DMS79 (cell line): ENCODE measurements at regions not wholly inside any gene's neighbourhood (a gene's known extent, or its start where the extent isn't known, plus 50 kb on each side); places are given as distances from the start of the nearest gene placed in this dataset.

Experiments used
- DNase-seq: peaks from one replicate; lab custom pipeline; 2025; lab: John Stamatoyannopoulos, UW

- no peak for DNase-seq
These were observed 215.8 kb upstream of the CDYL start for GRCh38 chr6:4560221-4561077.

GRCh38 chr6:4559281-4559875 is 216.8 kb upstream of the CDYL start:
- DNase-seq, result no peak

- DNase-seq, result no peak
These were observed 221.6 kb upstream of the CDYL start for GRCh38 chr6:4554645-4555044.

DNA sequence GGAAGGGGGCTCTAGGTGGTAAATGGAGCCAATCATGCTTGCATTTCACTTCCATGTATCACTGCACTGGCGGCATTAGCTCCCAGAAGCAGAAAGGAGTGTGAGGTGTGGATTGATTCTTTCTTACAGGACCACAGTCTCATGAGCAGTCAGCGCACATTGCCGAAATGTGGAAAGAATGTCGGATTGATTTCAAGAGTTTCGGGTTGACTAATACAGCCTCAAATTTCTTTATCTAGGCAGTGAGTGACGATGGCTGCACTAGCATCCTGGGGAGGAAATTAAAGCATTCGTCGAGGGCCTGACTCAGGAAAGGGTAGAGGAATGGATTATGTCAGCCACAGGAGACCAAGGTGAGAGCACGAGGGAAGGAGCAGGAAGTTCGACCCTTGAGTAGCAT is 222.8 kb upstream of the CDYL start:
- DNase-seq, result no peak

- no peak for DNase-seq
These were observed 226.0 kb upstream of the CDYL start for GRCh38 chr6:4550227-4550597.

DNA sequence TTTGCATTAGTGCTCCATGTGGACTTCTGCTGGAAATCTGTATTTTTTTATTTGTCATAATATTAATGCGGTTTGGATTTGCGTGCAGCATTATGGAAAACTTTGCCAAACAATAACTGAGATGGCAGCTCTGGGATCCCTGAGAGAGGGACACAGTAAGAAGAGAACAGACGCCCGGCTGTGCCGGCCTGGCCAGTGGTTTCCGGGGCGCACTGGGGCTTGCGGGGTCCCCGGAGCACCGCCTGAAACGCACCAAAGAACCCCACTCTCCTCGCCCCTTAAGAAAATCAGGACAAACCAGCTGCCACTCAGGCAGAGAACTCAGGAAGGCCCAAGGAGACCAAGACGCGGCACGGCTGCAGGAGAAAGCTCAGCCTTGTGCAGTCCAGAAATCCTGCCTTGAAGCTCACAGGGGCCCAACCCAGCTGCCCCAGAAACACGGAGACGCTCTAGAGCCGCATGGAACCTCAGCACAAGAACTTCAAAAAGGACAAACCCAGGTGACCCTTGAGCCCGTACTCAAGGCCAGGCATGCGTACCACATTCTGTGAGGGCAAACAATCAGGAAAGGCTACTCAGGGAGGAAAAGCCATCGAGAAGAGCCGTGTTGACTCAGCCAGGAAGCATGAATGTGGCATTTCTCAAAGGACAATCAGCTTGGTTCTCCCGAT is 226.5 kb upstream of the CDYL start:
- DNase-seq, result no peak

GRCh38 chr6:4545893-4546292 is 230.3 kb upstream of the CDYL start:
- no peak for DNase-seq

- DNase-seq, result no peak
These were observed 232.6 kb upstream of the CDYL start for GRCh38 chr6:4543596-4543995.

DNA sequence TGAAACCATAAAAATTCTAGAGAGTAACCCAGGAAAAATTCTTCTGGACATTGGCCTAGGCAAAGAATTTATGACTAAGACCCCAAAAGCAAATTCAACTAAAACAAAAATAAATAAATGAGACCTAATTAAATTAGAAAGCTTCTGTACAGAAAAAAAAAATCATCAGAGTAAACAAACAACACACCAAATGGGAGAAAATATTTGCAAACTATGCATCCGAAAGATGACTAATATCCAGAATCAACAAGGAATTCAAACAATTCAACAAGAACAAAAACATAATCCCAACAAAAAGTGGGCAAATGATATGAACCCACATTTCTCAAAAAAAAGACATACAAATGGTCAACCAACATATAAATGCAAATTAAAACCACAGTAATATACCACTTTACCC is 242.6 kb upstream of the CDYL start:
- DNase-seq, result no peak

- DNase-seq, result no peak
These were observed 244.8 kb upstream of the CDYL start for GRCh38 chr6:4531406-4531805.

DNA sequence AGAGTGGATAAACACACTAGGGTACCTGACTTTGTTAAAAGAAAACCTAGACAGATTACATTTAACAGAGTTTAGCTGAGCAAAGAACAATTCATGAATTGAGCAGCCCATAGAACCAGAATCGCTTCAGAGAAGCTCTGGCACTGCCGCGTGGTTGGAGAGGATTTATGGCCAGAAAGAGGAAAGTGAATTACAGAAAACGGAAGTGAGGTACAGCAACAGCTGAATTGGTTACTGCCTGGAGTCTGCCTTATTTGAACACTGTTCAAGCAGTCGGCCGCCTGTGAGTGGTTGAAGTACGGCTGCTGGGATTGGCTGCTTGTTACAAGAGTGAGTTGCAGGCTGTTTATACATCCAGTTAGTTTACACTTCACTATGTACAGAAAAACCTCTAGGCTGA is 253.8 kb upstream of the CDYL start:
- DNase-seq, result no peak

DNA sequence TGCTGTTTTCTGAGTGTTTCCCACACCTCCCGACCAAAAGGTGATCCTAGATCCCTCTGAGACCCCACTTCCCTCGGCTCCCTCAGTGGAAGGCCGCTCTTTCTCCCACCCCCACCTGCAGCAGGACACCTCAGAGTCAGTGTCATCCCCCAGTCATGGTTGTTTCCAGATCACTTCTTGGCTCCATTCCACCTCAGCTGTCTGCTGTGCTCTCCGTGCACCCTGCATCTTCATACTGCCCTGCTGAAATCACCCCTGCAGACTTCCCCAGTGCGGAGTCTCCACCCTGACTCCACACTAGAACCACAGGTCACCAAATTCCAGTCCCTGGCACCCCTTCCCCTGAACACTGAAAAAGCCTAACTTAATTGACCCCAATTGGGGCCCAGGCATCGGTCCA is 255.1 kb upstream of the CDYL start:
- no peak for DNase-seq

DNA sequence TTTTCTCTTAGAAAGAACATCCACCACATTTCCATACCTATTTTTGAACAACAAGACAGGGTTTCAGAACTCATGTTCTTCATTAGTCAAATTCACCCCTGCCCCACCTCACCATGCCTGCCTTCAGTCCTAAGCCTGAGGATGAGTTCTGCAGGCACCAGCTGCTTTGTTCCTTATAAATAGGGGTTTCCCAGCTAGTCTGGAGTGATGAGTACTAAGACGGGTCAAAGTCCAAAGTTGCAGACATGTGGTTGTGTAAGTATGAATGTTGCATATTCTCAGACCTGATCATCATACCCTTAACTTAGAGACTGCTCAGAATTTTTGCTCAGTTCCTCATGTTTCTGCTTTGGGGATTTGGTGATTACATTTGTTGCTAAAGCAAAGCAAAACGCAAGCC is 257.7 kb upstream of the CDYL start:
- no peak for DNase-seq

- DNase-seq, result no peak
These were observed 260.0 kb upstream of the CDYL start for GRCh38 chr6:4516206-4516605.

DNA sequence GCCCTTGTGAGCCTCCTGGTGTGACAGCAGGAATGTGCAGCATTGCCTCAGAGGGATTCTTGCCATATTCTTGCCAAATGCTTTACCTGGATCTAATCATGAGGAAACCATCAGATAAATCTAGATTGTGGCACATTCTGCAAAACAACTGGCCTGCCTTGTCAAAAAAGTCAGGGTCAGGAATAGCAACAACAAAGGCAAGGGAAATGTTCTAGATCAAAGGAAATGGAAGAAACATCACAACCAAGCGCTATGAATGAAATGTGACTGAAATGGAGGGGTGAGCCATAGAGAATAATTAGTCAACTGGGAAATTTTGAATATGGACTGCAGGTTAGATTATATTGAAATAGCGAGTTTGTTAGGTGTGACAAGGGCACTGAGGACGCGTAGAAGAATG is 262.6 kb upstream of the CDYL start:
- no peak for DNase-seq

DNA sequence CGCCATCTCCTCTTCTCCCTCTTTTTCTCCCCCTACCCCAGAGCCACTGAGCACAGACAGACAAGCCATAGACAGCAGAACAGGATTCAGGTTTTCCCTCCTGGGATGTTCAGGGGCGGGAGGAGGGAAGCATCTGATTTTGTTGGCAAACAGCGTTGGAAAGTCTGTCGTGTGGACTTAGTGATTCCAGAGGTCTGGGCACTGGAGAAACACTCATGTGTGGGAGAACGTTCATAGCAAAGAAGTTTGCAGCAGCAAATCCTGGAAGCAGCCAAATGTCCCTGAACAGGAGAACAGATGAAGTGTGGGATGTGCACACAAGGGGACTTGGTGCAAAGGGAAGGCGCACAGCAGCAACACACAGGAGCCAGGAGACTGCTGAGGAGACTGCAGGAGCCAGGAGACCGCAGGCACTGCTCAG is 264.1 kb upstream of the CDYL start:
- DNase-seq, result no peak

- DNase-seq, result no peak
These were observed 264.6 kb upstream of the CDYL start for GRCh38 chr6:4511641-4512020.

DNA sequence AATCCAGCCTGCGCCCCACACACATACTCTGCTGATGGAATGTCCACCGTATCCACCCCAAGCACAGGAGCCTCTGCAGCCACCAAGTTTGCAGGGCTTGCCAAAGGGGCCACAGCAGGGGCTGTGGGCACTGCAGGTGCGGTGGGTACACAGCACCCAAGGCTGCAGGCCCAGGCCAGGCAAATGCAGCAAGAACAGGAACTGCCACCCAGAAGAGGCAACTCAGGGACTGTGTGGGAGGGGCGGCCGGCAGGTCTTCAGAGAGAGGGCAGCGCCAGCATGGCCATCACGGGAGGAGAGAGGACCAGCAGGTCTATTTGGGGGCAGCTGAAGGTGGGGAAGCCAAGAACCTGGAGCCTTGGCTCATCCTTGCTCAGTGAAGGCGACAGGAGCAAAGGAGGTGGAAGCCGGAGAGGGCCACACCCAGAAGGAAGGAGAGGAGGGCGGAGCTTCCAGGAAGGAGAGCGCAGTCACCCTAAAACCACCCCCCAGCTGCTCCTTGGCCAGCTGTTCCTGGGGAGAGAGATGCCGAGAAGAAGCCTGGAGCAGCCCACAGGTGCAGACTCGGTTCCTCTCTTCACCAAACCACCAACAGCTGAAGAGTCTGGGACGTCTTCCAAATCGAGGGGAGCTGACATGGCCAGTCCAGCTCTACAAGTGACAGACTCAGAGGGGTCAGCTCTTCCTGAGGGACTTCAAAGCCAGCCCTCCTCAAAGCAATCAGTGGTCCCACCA is 265.1 kb upstream of the CDYL start:
- DNase-seq, result no peak

GRCh38 chr6:4510317-4510716 is 265.9 kb upstream of the CDYL start:
- no peak for DNase-seq

DNA sequence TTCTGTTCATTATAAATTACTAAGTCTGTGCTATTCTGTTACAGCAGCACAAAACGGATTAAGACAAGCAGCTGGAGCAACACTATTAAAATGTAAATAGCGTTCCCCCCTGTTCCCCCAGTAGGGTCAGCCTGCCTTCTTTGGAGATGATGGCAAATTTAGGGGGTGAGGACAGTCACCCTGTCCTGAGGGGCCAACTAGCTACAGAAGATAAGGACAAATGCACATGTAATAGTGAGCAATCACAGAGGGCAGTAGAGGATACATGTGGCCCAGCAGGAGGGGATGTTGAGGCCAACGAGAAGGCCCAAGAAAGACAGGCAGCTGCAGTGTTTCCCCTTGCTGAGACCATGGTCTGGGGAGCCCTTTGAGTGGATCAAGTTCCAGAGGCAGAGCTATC is 266.7 kb upstream of the CDYL start:
- DNase-seq, result no peak

GRCh38 chr6:4506792-4507191 is 269.4 kb upstream of the CDYL start:
- no peak for DNase-seq

DNA sequence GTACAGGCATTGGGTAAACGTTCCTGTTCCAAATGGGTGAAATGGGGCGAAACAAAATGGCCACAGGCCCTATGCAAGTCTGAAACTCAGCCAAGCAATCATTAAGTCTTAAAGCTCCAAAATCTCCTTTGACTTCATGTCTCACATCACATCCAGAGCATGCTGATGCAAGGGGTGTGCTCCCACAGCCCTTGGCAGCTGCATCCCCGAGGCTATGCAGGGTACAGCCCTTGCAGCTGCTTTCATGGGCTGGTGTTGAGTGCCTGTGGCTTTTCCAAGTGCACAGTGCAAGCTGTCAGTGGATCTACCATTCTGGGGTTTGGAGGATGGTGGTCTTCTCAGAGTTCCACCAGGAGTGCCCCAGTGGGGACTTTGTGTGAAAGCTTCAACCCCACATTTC is 270.0 kb upstream of the CDYL start:
- DNase-seq, result no peak

GRCh38 chr6:4504700-4505099 is 271.5 kb upstream of the CDYL start:
- no peak for DNase-seq
